ENCODE measurements at regions not wholly inside any gene's neighbourhood (a gene's known extent, or its start where the extent isn't known, plus 50 kb on each side); places are given as distances from the start of the nearest gene placed in this dataset.
A peak's percentile ranks its signal among the peaks of the same experiment; 100 is the strongest.

GRCh38 chr6:119566546-119567260 lies 217.1 kb upstream of the MAN1A1 start:
- no peaks in the 10 kb centered on the region for H3K9me3 Mint-ChIP-seq
- H3K4me1 Mint-ChIP-seq: no peaks in the 10 kb centered on the region
- no peak overlapping the region for H3K4me3 Mint-ChIP-seq
- H3K27ac Mint-ChIP-seq: no peak overlapping the region
- no peaks in the 10 kb centered on the region for H3K27me3 Mint-ChIP-seq
- no peaks in the 10 kb centered on the region for H3K36me3 Mint-ChIP-seq

GRCh38 chr6:119565893-119566292 lies 216.3 kb upstream of the MAN1A1 start:
- Mint-ChIP-seq H3K27ac (no peak overlapping the region), H3K36me3 (no peaks in the 10 kb centered on the region), H3K4me1 (no peaks in the 10 kb centered on the region), H3K4me3 (no peak overlapping the region), H3K9me3 (no peaks in the 10 kb centered on the region), H3K27me3 (no peaks in the 10 kb centered on the region)

- H3K4me1 Mint-ChIP-seq: no peaks in the 10 kb centered on the region
- H3K27me3 Mint-ChIP-seq: no peaks in the 10 kb centered on the region
- no peaks in the 10 kb centered on the region for H3K36me3 Mint-ChIP-seq
- no peaks in the 10 kb centered on the region for H3K9me3 Mint-ChIP-seq
- no peak overlapping the region for H3K27ac Mint-ChIP-seq
- no peak overlapping the region for H3K4me3 Mint-ChIP-seq
These were observed 212.6 kb upstream of the MAN1A1 start for GRCh38 chr6:119562168-119562567.

GRCh38 chr6:119559586-119559985 lies 210.0 kb upstream of the MAN1A1 start:
- H3K36me3 Mint-ChIP-seq: no peaks in the 10 kb centered on the region
- no peak overlapping the region for H3K4me3 Mint-ChIP-seq

GRCh38 chr6:119557239-119557638 lies 207.7 kb upstream of the MAN1A1 start:
- no peaks in the 10 kb centered on the region for H3K4me1 Mint-ChIP-seq
- H3K36me3 Mint-ChIP-seq: no peaks in the 10 kb centered on the region
- H3K27me3 Mint-ChIP-seq: no peaks in the 10 kb centered on the region
- H3K9me3 Mint-ChIP-seq: peaks cover 0 to 8% (median 0%) of the 10 kb centered on the region in 3 donors
- H3K27ac Mint-ChIP-seq: peak overlapping the region in 1 of 3 donors; percentile 32
- peak overlapping the region in 1 of 4 donors; percentile 23 for H3K4me3 Mint-ChIP-seq

More at GRCh38 chr6:119559586-119559985, 210.0 kb upstream of the MAN1A1 start:
- Mint-ChIP-seq H3K27ac (no peak overlapping the region), H3K27me3 (no peaks in the 10 kb centered on the region), H3K4me1 (no peaks in the 10 kb centered on the region), H3K9me3 (peaks cover 0 to under 1% (median 0%) of the 10 kb centered on the region in 3 donors)

- H3K4me3 Mint-ChIP-seq: no peak overlapping the region
- H3K9me3 Mint-ChIP-seq: peaks cover 0 to 8% (median 0%) of the 10 kb centered on the region in 3 donors
These were observed 202.5 kb upstream of the MAN1A1 start for GRCh38 chr6:119552021-119552420.

GRCh38 chr6:119547024-119547423 lies 197.5 kb upstream of the MAN1A1 start:
- no peaks in the 10 kb centered on the region for H3K4me1 Mint-ChIP-seq
- no peak overlapping the region for H3K4me3 Mint-ChIP-seq
- no peaks in the 10 kb centered on the region for H3K9me3 Mint-ChIP-seq
- no peak overlapping the region for H3K27ac Mint-ChIP-seq
- no peaks in the 10 kb centered on the region for H3K27me3 Mint-ChIP-seq
- peaks cover 3% of the 10 kb centered on the region for H3K36me3 Mint-ChIP-seq

More at GRCh38 chr6:119552021-119552420, 202.5 kb upstream of the MAN1A1 start:
- Mint-ChIP-seq H3K27me3 (no peaks in the 10 kb centered on the region), H3K36me3 (peaks cover 2% of the 10 kb centered on the region), H3K27ac (no peak overlapping the region), H3K4me1 (no peaks in the 10 kb centered on the region)

- no peaks in the 10 kb centered on the region for H3K27me3 Mint-ChIP-seq
- no peak overlapping the region for H3K4me3 Mint-ChIP-seq
- H3K36me3 Mint-ChIP-seq: peaks cover 2% of the 10 kb centered on the region
- peaks cover 0 to 1% (median 0%) of the 10 kb centered on the region in 3 donors for H3K9me3 Mint-ChIP-seq
- H3K27ac Mint-ChIP-seq: no peak overlapping the region
- H3K4me1 Mint-ChIP-seq: no peaks in the 10 kb centered on the region
These were observed 195.7 kb upstream of the MAN1A1 start for GRCh38 chr6:119545245-119545644.

GRCh38 chr6:119544325-119545175 lies 195.0 kb upstream of the MAN1A1 start:
- peak overlapping the region in 1 of 3 donors; percentile 6 for H3K27ac Mint-ChIP-seq
- H3K4me1 Mint-ChIP-seq: no peaks in the 10 kb centered on the region
- H3K36me3 Mint-ChIP-seq: peaks cover 2% of the 10 kb centered on the region
- H3K4me3 Mint-ChIP-seq: no peak overlapping the region
- peaks cover 0 to 1% (median 0%) of the 10 kb centered on the region in 3 donors for H3K9me3 Mint-ChIP-seq
- H3K27me3 Mint-ChIP-seq: no peaks in the 10 kb centered on the region

GRCh38 chr6:119543332-119543731 lies 193.8 kb upstream of the MAN1A1 start:
- Mint-ChIP-seq H3K4me1 (no peaks in the 10 kb centered on the region), H3K9me3 (peaks cover 0 to 1% (median 0%) of the 10 kb centered on the region in 3 donors), H3K4me3 (no peak overlapping the region)

GRCh38 chr6:119542037-119542436 lies 192.5 kb upstream of the MAN1A1 start:
- H3K36me3 Mint-ChIP-seq: peaks cover 2% of the 10 kb centered on the region
- H3K4me1 Mint-ChIP-seq: no peaks in the 10 kb centered on the region
- H3K4me3 Mint-ChIP-seq: no peak overlapping the region
- peaks cover 0 to 1% (median 0%) of the 10 kb centered on the region in 3 donors for H3K9me3 Mint-ChIP-seq
- no peak overlapping the region for H3K27ac Mint-ChIP-seq
- H3K27me3 Mint-ChIP-seq: no peaks in the 10 kb centered on the region

More at GRCh38 chr6:119543332-119543731, 193.8 kb upstream of the MAN1A1 start:
- Mint-ChIP-seq H3K27me3 (no peaks in the 10 kb centered on the region), H3K36me3 (peaks cover 2% of the 10 kb centered on the region), H3K27ac (no peak overlapping the region)

- no peaks in the 10 kb centered on the region for H3K4me1 Mint-ChIP-seq
- peaks cover 2% of the 10 kb centered on the region for H3K36me3 Mint-ChIP-seq
- H3K4me3 Mint-ChIP-seq: no peak overlapping the region
- H3K9me3 Mint-ChIP-seq: peaks cover 0 to 1% (median 0%) of the 10 kb centered on the region in 3 donors
- H3K27me3 Mint-ChIP-seq: no peaks in the 10 kb centered on the region
- H3K27ac Mint-ChIP-seq: no peak overlapping the region
These were observed 191.8 kb upstream of the MAN1A1 start for GRCh38 chr6:119541132-119541905.

- Mint-ChIP-seq H3K9me3 (peaks cover 0 to 1% (median 0%) of the 10 kb centered on the region in 3 donors), H3K27me3 (no peaks in the 10 kb centered on the region), H3K4me3 (no peak overlapping the region), H3K27ac (no peak overlapping the region), H3K36me3 (peaks cover 2% of the 10 kb centered on the region), H3K4me1 (no peaks in the 10 kb centered on the region)
These were observed 190.9 kb upstream of the MAN1A1 start for GRCh38 chr6:119540417-119540816.

GRCh38 chr6:119539066-119539746 lies 189.6 kb upstream of the MAN1A1 start:
- Mint-ChIP-seq H3K4me3 (no peak overlapping the region), H3K9me3 (peaks cover 0 to 1% (median 0%) of the 10 kb centered on the region in 3 donors), H3K4me1 (no peaks in the 10 kb centered on the region), H3K36me3 (peaks cover 2% of the 10 kb centered on the region), H3K27ac (no peak overlapping the region), H3K27me3 (no peaks in the 10 kb centered on the region)

Measured in IgD-negative memory B cell (primary cell).